GM21423 (cell line): ENCODE measurements at regions not wholly inside any gene's neighbourhood (a gene's known extent, or its start where the extent isn't known, plus 50 kb on each side); places are given as distances from the start of the nearest gene placed in this dataset.

Experiments
- ATAC-seq: cut with Tn5 transposase; IDR thresholded peaks from one replicate; pipeline ENCODE4 v1.9.1; 2021; ENCODE audit warnings: mild to moderate bottlenecking, moderate library complexity; ENCODE audit not compliant: unreplicated experiment

- ATAC-seq: no peak
Observed at GRCh38 chr2:173584000-173584399, 229.3 kb downstream of the CDCA7 start.

GRCh38 chr2:173584676-173585458, 230.2 kb downstream of the CDCA7 start:
- no peak for ATAC-seq

GRCh38 chr2:173588931-173589369, 234.3 kb downstream of the CDCA7 start:
- no peak for ATAC-seq

GRCh38 chr2:173589604-173590275, 235.1 kb downstream of the CDCA7 start:
- ATAC-seq: no peak

GRCh38 chr2:173590276-173590861, 235.7 kb downstream of the CDCA7 start:
- ATAC-seq: no peak

GRCh38 chr2:173593109-173593508, 238.4 kb downstream of the CDCA7 start:
- ATAC-seq: no peak

GRCh38 chr2:173596244-173596643, 241.6 kb downstream of the CDCA7 start:
- ATAC-seq: no peak

- ATAC-seq: no peak
Observed at GRCh38 chr2:173598525-173598924, 243.9 kb downstream of the CDCA7 start.

GRCh38 chr2:173599821-173600359, 245.2 kb downstream of the CDCA7 start:
- no peak for ATAC-seq

- no peak for ATAC-seq
Observed at GRCh38 chr2:173602153-173602795, 247.6 kb downstream of the CDCA7 start.

- no peak for ATAC-seq
Observed at GRCh38 chr2:173605994-173606393, 251.3 kb downstream of the CDCA7 start.

GRCh38 chr2:173606619-173607248, 252.1 kb downstream of the CDCA7 start:
- ATAC-seq: no peak

- no peak for ATAC-seq
Observed at GRCh38 chr2:173607606-173608311, 253.1 kb downstream of the CDCA7 start.

GRCh38 chr2:173611121-173611520, 256.4 kb downstream of the CDCA7 start:
- no peak for ATAC-seq

- no peak for ATAC-seq
Observed at GRCh38 chr2:173612354-173612753, 257.7 kb downstream of the CDCA7 start.

- no peak for ATAC-seq
Observed at GRCh38 chr2:173613386-173613785, 258.7 kb downstream of the CDCA7 start.

GRCh38 chr2:173614265-173614930, 259.7 kb downstream of the CDCA7 start:
- ATAC-seq: no peak

GRCh38 chr2:173623438-173624319, 269.0 kb downstream of the CDCA7 start:
- ATAC-seq: no peak

GRCh38 chr2:173625315-173625714, 270.6 kb downstream of the CDCA7 start:
- no peak for ATAC-seq
